Adipocyte (in vitro differentiated cells): ENCODE measurements at regions not wholly inside any gene's neighbourhood (a gene's known extent, or its start where the extent isn't known, plus 50 kb on each side); places are given as distances from the start of the nearest gene placed in this dataset.

Experiments used
- DNase-seq: peaks from one replicate; pipeline ENCODE4 v3.0.0-alpha.2; 2015; ENCODE audit warnings: low read depth
- H3K27me3 ChIP-seq: replicated peaks from 2 replicates; pipeline ENCODE4 v1.7.0; 2013; ENCODE audit warnings: mild to moderate bottlenecking, low read length, moderate library complexity; ENCODE audit not compliant: control insufficient read depth, insufficient read depth
- H3K36me3 ChIP-seq: 2 replicates; pipeline ENCODE4 v1.7.0; 2013; ENCODE audit warnings: low read length, mild to moderate bottlenecking, moderate library complexity; ENCODE audit not compliant: control insufficient read depth, insufficient read depth, severe bottlenecking
- H3K4me1 ChIP-seq: 2 replicates; pipeline ENCODE4 v1.7.0; 2013; ENCODE audit warnings: mild to moderate bottlenecking, low read length, moderate library complexity; ENCODE audit not compliant: control insufficient read depth, insufficient read depth
- H3K4me3 ChIP-seq: 2 replicates; pipeline ENCODE4 v1.7.0; 2013; ENCODE audit warnings: mild to moderate bottlenecking, low read length, moderate library complexity
- H3K9ac ChIP-seq: 2 replicates; pipeline ENCODE4 v1.7.0; 2013; ENCODE audit warnings: mild to moderate bottlenecking, low read length, moderate library complexity
- H3K9me3 ChIP-seq: 2 replicates; pipeline ENCODE4 v1.7.0; 2013; ENCODE audit warnings: mild to moderate bottlenecking, low read length, moderate library complexity; ENCODE audit not compliant: control insufficient read depth

- no peak overlapping the region for H3K9ac ChIP-seq
- no peak overlapping the region for H3K4me3 ChIP-seq
- peaks cover 9% of the 10 kb centered on the region for H3K27me3 ChIP-seq
Measured at GRCh38 chr7:142337054-142338001, 79.5 kb upstream of the PRSS58 start.

GRCh38 chr7:142334806-142335205 is 76.9 kb upstream of the PRSS58 start:
- Histone ChIP-seq H3K4me1 (peaks cover 9% of the 10 kb centered on the region), H3K36me3 (no peaks in the 10 kb centered on the region), H3K27me3 (peaks cover 21% of the 10 kb centered on the region), H3K9me3 (no peaks in the 10 kb centered on the region), H3K4me3 (no peak overlapping the region), H3K9ac (no peak overlapping the region)
- DNase-seq: peak; percentile 30

More at GRCh38 chr7:142337054-142338001, 79.5 kb upstream of the PRSS58 start:
- Histone ChIP-seq H3K36me3 (no peaks in the 10 kb centered on the region), H3K4me1 (peaks cover 9% of the 10 kb centered on the region), H3K9me3 (no peaks in the 10 kb centered on the region)
- no peak for DNase-seq

GRCh38 chr7:142334236-142334635 is 76.4 kb upstream of the PRSS58 start:
- DNase-seq: no peak
- Histone ChIP-seq H3K27me3 (peaks cover 25% of the 10 kb centered on the region), H3K9ac (no peak overlapping the region), H3K36me3 (no peaks in the 10 kb centered on the region), H3K9me3 (no peaks in the 10 kb centered on the region), H3K4me1 (peaks cover 9% of the 10 kb centered on the region), H3K4me3 (no peak overlapping the region)

GRCh38 chr7:142332421-142332820 is 74.6 kb upstream of the PRSS58 start:
- Histone ChIP-seq H3K36me3 (no peaks in the 10 kb centered on the region), H3K27me3 (peaks cover 27% of the 10 kb centered on the region), H3K9me3 (no peaks in the 10 kb centered on the region), H3K9ac (no peak overlapping the region), H3K4me1 (peaks cover 9% of the 10 kb centered on the region), H3K4me3 (no peak overlapping the region)
- no peak for DNase-seq

GRCh38 chr7:142331941-142332340 is 74.1 kb upstream of the PRSS58 start:
- peaks cover 26% of the 10 kb centered on the region for H3K27me3 ChIP-seq
- H3K4me1 ChIP-seq: peaks cover 9% of the 10 kb centered on the region
- no peaks in the 10 kb centered on the region for H3K9me3 ChIP-seq
- no peak overlapping the region for H3K4me3 ChIP-seq
- H3K36me3 ChIP-seq: no peaks in the 10 kb centered on the region
- DNase-seq: no peak
- no peak overlapping the region for H3K9ac ChIP-seq

- peaks cover 27% of the 10 kb centered on the region for H3K27me3 ChIP-seq
Measured at GRCh38 chr7:142329062-142329790, 71.4 kb upstream of the PRSS58 start.

GRCh38 chr7:142328551-142328950 is 70.7 kb upstream of the PRSS58 start:
- no peaks in the 10 kb centered on the region for H3K4me1 ChIP-seq
- no peak for DNase-seq
- H3K9ac ChIP-seq: no peak overlapping the region
- H3K9me3 ChIP-seq: no peaks in the 10 kb centered on the region
- peaks cover 32% of the 10 kb centered on the region for H3K27me3 ChIP-seq
- H3K4me3 ChIP-seq: no peak overlapping the region
- H3K36me3 ChIP-seq: no peaks in the 10 kb centered on the region

More at GRCh38 chr7:142329062-142329790, 71.4 kb upstream of the PRSS58 start:
- no peak for DNase-seq
- H3K9ac ChIP-seq: no peak overlapping the region
- no peaks in the 10 kb centered on the region for H3K36me3 ChIP-seq
- no peak overlapping the region for H3K4me3 ChIP-seq
- H3K9me3 ChIP-seq: no peaks in the 10 kb centered on the region
- H3K4me1 ChIP-seq: peaks cover 2% of the 10 kb centered on the region

GRCh38 chr7:142327628-142328405 is 70.0 kb upstream of the PRSS58 start:
- H3K4me3 ChIP-seq: no peak overlapping the region
- peaks cover 32% of the 10 kb centered on the region for H3K27me3 ChIP-seq
- no peaks in the 10 kb centered on the region for H3K36me3 ChIP-seq
- H3K4me1 ChIP-seq: no peaks in the 10 kb centered on the region
- H3K9ac ChIP-seq: no peak overlapping the region
- no peak for DNase-seq
- no peaks in the 10 kb centered on the region for H3K9me3 ChIP-seq

GRCh38 chr7:142323706-142324105 is 65.8 kb upstream of the PRSS58 start:
- DNase-seq: no peak
- H3K9me3 ChIP-seq: no peaks in the 10 kb centered on the region
- no peak overlapping the region for H3K4me3 ChIP-seq
- H3K9ac ChIP-seq: no peak overlapping the region
- no peaks in the 10 kb centered on the region for H3K4me1 ChIP-seq
- H3K36me3 ChIP-seq: no peaks in the 10 kb centered on the region
- H3K27me3 ChIP-seq: peaks cover 32% of the 10 kb centered on the region

- Histone ChIP-seq H3K9me3 (no peaks in the 10 kb centered on the region), H3K27me3 (peaks cover 47% of the 10 kb centered on the region), H3K4me1 (no peaks in the 10 kb centered on the region), H3K9ac (no peak overlapping the region), H3K4me3 (no peak overlapping the region), H3K36me3 (no peaks in the 10 kb centered on the region)
- DNase-seq: no peak
Measured at GRCh38 chr7:142321391-142321790, 63.5 kb upstream of the PRSS58 start.

- peaks cover 46% of the 10 kb centered on the region for H3K27me3 ChIP-seq
- no peak overlapping the region for H3K9ac ChIP-seq
- DNase-seq: no peak
- H3K4me3 ChIP-seq: no peak overlapping the region
- no peaks in the 10 kb centered on the region for H3K36me3 ChIP-seq
- H3K9me3 ChIP-seq: no peaks in the 10 kb centered on the region
- H3K4me1 ChIP-seq: no peaks in the 10 kb centered on the region
Measured at GRCh38 chr7:142320883-142321282, 63.0 kb upstream of the PRSS58 start.
